ENCODE measurements at regions not wholly inside any gene's neighbourhood (a gene's known extent, or its start where the extent isn't known, plus 50 kb on each side); places are given as distances from the start of the nearest gene placed in this dataset.

- no peak for DNase-seq (ENCODE audit: low read depth in 2 of 2)
Observed at GRCh38 chr22:49034836-49035817, 792.5 kb downstream of the BRD1 start.

DNA sequence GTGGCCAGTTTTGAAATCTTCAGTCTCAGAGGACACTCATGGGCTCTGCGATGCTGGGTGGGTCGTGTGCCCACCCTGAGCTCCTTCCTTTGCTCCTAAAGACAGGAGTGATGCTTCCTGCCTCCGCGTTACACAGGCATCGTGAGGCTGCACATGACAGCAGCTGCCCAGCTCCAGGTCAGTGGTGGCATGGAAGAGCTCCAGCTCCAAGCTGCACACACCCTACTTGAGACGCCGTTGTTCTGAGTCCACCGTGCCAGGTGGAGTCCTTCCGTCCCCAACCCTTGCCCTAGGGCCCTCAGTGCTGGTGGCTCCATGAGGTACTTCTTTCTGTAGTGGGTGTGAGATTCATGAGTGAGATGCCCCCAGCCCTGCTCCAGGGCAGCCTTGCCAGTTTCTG is 794.1 kb downstream of the BRD1 start:
- no peak for DNase-seq (ENCODE audit: low read depth in 2 of 2)

DNA sequence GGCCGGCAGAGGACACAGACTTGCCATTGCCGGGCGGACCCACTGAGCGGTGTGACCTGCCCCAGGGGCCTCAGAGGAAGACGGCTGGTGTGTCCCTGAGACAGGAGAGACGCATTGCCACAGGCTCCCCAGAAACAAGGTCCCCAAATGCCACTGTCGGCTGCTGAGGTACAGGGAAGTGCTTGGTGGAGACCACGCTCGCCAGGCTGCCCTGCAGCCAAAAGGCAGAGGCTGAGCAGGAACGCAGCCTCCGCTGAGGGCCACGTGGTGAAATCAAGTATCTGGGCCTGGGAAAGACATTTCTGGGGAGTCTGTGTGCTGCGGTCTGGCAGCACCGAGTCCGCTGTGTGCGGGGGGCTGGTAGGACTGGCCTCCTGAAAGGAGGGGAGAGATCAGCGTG is 794.9 kb downstream of the BRD1 start:
- DNase-seq (ENCODE audit: low read depth in 2 of 2) = no peak

GRCh38 chr22:49031746-49032330 is 795.8 kb downstream of the BRD1 start:
- no peak for DNase-seq (ENCODE audit: low read depth in 2 of 2)

GRCh38 chr22:49028111-49028510 is 799.6 kb downstream of the BRD1 start:
- no peak for DNase-seq (ENCODE audit: low read depth in 2 of 2)

DNA sequence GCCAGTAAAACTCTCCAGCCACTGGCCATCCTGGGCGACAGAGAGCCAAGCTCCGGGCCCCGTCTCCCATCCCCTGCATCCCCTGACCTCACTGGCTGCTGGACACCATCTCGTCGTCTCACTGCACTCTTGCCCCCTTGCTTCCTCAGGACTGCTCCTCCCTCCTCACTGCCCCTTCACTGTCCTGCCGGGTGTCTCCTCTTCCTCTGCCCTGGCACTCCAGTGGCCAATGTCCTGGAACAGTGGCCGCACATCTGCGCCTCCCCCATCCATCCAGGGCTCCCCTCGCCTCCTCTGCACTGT is 800.4 kb downstream of the BRD1 start:
- DNase-seq (ENCODE audit: low read depth in 2 of 2) = no peak

- DNase-seq (ENCODE audit: low read depth in 2 of 2) = no peak
Observed at GRCh38 chr22:49026494-49027367, 800.9 kb downstream of the BRD1 start.

GRCh38 chr22:49025791-49026493 is 801.7 kb downstream of the BRD1 start:
- DNase-seq (ENCODE audit: low read depth in 2 of 2) = no peak

DNA sequence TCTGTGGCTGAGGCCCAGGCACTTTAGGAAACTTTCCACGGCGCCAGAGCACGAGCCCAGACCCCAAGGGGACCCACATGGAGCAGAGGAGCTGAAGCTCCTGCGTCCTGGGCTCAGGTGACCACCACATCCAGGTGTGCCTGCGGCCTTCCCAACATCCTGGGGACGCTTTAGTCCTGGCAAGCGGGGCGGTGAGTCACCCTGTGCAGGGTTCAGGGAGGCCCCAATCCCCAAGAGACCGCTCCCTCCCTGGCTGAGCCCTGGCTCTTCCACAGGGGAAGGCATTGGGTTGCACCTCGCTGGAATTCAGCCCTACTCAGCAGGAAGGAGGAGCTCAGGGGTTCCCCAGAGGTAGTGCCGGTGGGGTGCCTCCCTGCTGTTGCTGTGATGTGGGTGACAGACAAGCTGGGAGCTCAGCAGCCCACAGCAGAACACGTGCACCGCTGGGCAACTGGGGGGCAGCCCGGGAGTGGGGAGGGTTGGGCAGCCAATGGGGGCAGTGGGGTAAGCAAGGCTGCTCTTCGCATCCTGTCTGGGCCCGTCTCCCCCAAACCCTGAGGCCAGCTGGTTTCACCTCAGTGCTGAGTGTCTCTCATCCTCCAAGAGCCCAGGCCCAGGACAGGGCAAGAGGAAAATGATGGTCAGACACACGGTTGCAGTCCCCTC is 802.8 kb downstream of the BRD1 start:
- DNase-seq (ENCODE audit: low read depth in 2 of 2) = no peak

- DNase-seq (ENCODE audit: low read depth in 2 of 2) = no peak
Observed at GRCh38 chr22:49023879-49024774, 803.5 kb downstream of the BRD1 start.

DNA sequence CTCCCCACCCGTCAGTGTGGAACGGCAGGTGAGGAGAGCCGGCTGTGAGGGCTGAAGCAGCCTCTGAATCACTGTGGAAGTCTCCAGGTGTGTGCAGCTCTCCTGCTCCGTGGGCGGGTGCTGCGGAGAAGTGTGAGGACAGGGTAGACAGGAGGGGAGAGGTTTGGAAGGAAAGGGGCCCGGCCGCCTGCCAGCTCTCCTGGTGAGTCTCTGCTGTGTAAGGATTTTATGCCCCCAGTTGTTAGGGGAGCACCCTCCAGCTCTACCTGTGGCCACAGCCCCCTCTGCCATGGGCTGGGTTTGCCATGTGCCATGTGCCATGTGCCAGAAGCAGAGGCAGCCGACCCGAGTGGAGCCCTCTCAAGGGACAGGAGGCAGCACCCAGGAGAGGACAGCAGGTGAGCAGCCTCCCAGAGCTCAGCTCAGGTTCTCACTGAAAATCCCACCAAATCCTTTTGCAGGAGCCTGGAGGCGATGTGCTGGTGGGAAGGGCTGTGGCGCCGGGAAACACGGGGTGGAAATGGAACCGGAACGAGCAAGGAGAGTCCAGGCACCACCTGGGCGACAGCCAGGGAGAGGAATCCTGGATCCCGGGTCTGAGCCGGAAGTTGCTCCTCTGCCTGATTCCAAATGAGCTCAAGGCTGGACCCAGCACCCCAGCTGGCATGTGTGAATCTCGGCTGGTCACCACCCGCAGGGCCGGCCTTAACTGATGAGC is 804.4 kb downstream of the BRD1 start:
- DNase-seq (ENCODE audit: low read depth in 2 of 2) = no peak

GRCh38 chr22:49022816-49023160 is 804.9 kb downstream of the BRD1 start:
- no peak for DNase-seq (ENCODE audit: low read depth in 2 of 2)

DNA sequence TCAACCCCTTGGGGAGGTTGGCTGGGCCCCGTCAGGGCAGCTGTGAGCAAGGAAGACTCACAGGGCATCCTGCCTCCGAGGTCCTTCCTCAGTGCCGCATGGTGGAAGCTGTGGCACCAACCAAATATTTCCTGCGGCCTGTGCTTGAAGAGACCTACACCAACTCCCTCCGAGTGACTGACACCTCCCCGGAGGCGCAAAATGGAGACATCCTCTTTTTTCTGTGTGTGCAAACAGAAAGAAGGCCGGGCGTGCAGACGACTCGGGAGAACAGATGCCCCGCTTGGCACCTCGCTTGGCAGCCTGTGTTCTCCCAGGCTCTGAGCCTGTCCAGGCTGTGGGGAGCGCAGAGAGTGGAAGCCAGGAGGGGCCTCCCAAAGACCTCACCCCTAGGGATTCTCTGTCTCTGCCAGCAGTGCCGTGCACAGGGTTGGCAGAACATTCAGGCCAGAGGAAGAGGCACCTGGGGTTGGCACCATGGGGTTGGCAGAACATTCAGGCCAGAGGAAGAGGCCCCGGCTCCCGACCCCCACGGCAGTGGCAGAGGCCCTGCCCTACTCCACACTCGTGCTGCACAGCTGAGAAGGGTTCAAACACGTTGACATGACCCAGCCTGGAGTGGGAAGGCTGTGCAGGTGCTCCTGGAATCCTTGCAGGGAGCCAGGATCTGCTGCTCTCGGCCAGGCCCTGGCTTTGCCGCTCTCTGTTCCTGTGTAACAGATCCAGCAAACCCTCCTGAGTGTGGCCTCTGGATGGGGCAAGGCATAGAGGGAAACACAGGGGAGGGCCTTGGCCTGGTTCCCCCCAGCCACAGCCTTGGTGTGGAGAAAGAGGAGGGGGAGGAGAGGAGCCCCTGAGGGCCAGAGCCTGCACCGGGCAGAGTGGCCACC is 805.5 kb downstream of the BRD1 start:
- no peak for DNase-seq (ENCODE audit: low read depth in 2 of 2)

DNA sequence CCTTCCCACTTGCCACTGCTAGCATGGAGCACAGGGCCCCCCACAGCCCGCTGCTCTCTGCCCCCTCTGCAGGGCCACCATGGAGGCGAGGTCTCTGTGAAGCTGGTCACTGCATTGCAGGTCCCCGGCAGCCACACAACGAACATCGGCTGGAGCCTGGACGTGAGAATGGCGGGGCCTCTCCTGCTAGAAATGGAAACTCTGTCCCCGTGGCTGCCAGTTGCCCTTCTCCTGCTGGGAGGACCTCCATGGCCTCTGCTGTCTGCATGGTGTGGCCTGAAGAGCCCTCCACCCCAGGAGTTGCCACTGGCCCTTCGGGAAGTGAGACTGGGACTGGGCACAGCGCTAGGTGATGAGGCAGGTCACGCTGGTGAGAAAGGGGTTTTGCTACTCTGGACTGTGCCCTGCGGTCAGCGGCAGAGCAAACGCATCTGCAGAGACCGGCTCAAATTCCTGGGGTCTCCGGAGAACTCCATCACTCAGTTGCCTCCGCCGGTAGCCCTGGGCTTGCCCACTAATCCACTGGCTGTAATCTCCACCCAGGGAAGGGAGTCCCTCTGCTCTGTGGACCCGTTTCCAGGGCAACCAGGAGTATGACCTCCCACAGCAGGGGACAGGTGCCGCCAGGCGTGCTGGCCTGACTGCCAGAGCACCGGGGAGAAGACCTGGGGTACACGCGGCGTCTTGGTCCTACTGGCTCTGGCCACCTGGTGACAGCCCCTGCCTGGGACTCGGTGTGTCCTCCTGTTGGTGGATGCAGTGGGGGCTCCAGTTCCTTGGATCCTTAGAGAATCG is 806.3 kb downstream of the BRD1 start:
- DNase-seq (ENCODE audit: low read depth in 2 of 2) = no peak

DNA sequence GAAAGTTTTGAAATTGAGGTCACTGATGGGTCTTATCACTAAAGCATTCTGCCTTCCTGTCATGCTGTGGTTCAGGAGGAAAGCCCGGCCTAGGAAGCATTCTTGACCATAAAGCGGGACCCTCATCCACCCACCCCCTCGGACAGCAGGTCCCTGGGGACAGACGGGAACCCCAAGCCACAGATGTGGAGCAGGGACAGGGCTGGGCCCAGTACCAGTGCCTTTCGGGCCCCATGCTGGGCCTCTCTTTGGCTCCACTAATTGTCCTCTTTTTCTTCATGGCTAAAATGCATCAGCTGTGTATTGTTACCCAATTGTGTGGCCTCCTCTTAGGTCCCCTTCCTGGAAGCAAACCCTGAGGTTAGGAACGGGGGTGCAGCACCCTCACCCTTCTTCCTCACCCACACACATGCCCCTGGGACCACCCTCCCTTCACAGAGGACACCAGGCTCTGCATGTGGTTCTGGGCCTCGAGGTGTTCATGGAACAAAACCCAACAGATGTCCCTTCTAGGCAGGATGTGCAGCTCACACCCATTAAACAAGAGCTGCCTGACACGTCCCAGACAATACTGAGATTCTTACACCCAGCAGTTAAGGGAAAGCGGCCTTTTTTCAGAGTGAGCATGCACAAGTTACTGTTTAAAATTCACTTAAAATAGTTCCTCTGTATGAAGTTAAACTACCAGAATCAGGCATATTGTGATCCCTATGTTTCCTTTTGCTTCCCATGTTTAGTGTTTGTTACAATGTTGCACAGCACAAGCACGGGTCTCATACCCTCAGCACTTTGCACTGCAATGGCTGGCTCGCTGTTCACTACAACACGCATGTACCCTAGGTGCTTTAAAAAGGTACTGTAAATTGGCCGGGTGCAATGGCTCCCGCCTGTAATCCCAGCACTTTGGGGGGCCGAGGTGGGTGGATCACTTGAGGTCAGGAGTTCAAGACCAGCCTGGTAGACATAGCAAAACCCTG is 807.6 kb downstream of the BRD1 start:
- DNase-seq (ENCODE audit: low read depth in 2 of 2) = no peak

DNA sequence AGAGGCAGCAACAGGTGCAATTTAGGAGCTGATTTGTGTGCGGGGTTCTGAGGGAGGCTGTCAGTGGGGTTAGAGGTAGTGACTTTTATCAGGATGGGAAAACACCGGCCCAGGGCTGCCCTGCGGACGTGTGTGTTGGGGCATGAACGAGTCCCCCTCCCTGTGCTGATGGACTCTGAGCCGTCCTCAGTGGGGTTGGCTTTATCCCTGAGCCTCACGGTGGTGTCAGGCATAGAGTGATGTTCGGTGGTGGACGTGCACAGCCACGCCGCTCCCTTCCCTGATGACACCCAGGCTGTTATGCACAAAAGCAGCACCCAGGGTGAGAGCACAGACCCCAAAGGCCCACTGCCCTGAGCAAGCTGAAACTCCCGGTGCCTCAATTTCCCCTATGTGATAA is 809.1 kb downstream of the BRD1 start:
- DNase-seq (ENCODE audit: low read depth in 2 of 2) = no peak
